NCI-H69 (cell line): ENCODE measurements at regions not wholly inside any gene's neighbourhood (a gene's known extent, or its start where the extent isn't known, plus 50 kb on each side); places are given as distances from the start of the nearest gene placed in this dataset.
A peak's percentile ranks its signal among the peaks of the same experiment; 100 is the strongest.
"Not testable (repeated sequence)": the region's sequence is repeated elsewhere in the genome, so short reads cannot be mapped to it uniquely, and the experiment has no call there.

Source experiments
- DNase-seq: peaks from one replicate; lab custom pipeline; 2025; lab: John Stamatoyannopoulos, UW

- DNase-seq, result no peak
Observed at GRCh38 chr2:145914716-145915115, 1394.8 kb upstream of the ZEB2 start.

DNA sequence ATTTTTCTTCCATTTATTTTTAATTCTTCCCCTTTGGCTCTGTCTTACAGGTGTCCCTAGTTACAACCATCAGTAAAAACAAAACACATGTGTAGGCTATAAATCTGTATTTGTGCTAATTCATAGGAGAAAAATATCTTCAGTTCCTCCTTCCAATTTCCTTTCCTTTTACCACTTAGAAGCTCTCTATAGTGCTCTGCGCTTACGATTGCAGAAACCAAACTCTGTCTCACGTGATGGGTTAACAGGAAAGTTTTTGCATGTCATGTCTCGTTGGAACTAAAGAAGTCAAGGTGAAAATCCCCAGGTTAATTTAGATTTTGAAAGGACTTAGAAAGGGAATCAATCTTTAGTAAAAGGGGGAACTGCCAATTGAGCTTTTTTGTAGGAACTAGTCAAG, 1390.5 kb upstream of the ZEB2 start:
- no peak for DNase-seq

DNA sequence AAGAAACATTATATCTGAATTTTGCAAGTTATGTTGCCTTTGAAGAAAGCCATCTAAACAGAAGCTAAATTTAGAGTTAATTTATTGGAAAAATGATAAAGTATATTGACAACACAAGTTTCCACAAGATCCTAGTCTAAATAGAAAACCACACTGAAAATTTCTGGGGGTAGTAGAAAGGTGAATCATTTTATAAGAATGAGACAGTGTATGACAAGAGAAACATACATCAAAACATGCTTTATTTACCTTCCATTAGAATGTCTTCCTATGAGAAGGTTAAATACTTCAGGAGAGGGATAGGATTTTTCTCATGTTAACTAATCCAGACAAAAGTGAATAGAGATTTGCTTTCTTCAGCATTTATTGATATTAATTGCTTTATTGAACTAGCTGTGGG, 1389.8 kb upstream of the ZEB2 start:
- no peak for DNase-seq

DNA sequence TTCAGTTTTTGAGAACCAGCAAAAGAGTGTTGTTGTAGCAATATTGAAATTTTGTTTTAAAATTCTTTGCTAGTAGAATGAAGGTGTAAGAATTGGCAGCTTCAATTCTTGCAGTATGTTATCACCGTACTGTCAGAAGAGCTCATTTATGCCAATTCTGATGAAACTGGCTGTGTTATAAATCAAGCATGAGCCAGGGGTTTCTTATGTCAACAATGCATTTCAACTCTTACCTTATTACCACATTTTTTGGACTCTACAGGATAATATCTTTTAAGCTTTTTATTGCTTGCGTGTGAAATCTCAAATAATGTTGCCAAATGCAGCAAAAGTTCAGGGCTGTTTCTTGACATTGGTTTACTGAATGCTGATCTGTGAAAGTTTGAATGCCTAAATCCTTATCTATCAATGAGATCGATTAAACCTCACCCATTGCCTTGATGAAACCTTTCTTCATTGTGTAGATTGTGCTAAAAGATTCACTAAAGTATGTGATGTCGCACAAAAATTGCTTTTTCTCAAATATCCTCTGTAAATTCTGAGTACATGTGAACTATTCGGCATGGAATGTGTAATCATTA, 1389.3 kb upstream of the ZEB2 start:
- no peak for DNase-seq

DNA sequence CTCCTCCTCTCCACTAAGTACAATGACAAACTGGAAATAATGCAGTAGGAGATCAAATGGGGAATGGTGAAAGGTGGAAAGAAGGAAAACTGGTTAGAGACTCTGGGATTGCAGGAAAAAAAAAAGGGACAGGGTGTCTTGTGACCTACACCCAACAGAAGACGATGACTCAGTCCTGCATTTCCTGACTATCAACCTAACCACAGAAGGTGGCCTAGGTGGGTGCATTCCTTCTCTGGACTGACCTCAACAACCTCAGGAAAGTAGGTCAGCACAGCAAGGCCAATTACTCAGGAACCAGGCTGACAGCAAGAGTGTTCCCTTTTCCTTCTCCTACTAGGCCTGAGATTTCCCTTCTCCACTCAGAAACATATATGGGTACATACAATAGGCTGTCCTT, 1386.4 kb upstream of the ZEB2 start:
- no peak for DNase-seq

- DNase-seq, result no peak
Observed at GRCh38 chr2:145905371-145905770, 1385.5 kb upstream of the ZEB2 start.

GRCh38 chr2:145897151-145897550, 1377.2 kb upstream of the ZEB2 start:
- DNase-seq, result no peak

- no peak for DNase-seq
Observed at GRCh38 chr2:145887915-145888314, 1368.0 kb upstream of the ZEB2 start.

GRCh38 chr2:145880997-145881396, 1361.1 kb upstream of the ZEB2 start:
- DNase-seq, result not testable (repeated sequence)

GRCh38 chr2:145875016-145875415, 1355.1 kb upstream of the ZEB2 start:
- DNase-seq, result no peak

DNA sequence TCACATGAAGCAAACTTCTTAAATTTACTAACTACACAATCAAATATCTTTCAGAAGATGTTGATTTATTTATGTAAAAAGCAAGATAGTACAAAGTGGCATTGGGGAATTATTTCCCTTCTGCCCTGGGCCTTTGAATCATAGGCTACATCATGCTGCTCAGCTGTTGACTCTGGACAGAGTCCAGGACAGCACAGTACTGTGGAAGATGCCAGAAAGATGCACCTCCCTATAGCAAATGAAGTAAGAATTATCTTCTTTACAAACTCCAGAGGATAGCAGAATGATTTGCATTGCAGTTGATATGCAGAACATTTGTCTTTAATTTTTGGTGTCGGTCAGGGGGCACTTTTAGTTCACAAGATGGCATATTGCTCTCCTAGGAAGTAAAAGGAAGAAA, 1354.5 kb upstream of the ZEB2 start:
- DNase-seq, result peak; percentile 14

DNA sequence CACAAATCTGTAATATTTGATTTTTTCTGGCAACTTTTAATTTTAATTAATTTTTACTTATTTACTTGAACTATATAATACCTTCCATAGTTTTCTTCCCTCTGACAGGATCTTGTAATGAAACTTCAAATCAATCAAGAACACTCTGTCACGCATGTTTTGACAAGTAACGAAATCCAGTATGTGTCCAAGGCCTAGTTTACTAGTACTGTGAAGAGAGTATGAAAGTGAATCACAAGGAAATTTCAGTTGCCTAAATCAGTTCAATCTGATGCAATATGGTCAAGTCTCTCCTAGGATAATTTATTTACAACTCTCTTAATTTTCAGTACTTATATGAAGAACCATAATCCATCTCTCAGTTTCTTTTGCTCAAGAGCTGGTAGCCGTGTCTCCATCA, 1344.6 kb upstream of the ZEB2 start:
- no peak for DNase-seq

GRCh38 chr2:145861940-145862339, 1342.0 kb upstream of the ZEB2 start:
- peak; percentile 38 for DNase-seq

GRCh38 chr2:145860083-145860482, 1340.2 kb upstream of the ZEB2 start:
- no peak for DNase-seq

DNA sequence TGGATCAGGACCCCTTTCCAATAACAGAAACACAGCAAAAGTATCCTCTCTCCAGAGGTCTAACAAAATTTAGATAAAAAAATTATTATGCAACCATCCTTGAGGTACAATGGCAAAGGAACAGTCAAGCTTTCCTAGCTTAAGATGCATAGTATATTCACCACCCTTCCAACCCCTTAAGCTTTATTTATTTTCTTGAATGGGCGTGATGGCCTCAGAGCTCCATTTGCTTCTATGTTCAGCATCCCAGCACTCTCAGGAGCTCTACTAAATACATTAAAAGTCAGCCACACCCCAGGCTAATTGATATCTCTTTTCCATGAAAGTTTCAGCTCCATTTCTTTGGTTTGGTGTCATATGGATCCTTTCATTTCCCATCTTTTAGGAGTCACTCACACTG, 1335.2 kb upstream of the ZEB2 start:
- DNase-seq, result no peak

- DNase-seq, result no peak
Observed at GRCh38 chr2:145854039-145854755, 1334.3 kb upstream of the ZEB2 start.

GRCh38 chr2:145851730-145852129, 1331.8 kb upstream of the ZEB2 start:
- DNase-seq, result peak; percentile 3

GRCh38 chr2:145849466-145849865, 1329.5 kb upstream of the ZEB2 start:
- DNase-seq, result peak; percentile 4

GRCh38 chr2:145846982-145847381, 1327.1 kb upstream of the ZEB2 start:
- DNase-seq, result no peak

DNA sequence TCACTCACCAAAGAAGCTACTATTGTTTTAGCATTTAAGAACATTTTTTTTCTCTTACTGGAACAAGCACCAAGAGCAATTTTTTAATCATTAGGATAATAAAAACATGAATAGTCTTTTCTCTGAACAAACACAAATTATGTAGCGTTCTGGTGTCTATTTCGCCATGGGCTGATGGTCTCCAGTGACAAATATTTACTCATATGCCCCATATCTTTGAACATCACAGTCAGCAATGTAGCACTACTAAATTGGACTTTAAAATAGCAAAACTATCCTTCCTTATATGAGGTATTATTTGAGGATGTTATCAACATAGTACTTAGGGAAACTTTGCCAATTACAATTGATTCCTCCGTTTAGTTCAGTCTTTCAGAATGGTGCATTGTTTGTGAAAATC, 1326.0 kb upstream of the ZEB2 start:
- DNase-seq, result peak; percentile 41

GRCh38 chr2:145845207-145845894, 1325.4 kb upstream of the ZEB2 start:
- DNase-seq, result peak; percentile 74

- DNase-seq, result no peak
Observed at GRCh38 chr2:145841973-145842372, 1322.1 kb upstream of the ZEB2 start.

GRCh38 chr2:145836986-145837385, 1317.1 kb upstream of the ZEB2 start:
- DNase-seq, result no peak
